ENCODE measurements at regions not wholly inside any gene's neighbourhood (a gene's known extent, or its start where the extent isn't known, plus 50 kb on each side); places are given as distances from the start of the nearest gene placed in this dataset.

DNA sequence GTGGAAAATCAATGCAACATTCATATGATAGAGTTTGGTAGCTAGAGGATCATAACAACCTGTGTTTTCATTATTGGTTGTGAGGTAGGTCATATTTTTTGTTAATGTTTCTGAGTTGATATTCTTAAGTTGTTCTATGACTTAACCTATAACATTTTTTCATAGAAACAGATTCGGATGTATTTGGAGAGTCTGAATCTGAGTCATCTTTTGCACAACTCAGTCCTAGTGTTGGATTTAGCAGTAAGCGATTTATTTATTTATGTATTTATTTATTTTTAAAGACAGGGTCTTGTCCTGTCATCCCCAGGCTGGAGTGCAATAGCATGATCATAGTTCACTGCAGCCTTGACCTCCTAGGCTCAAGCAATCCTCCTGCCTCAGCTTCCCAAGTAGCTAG lies 292.8 kb upstream of the ZNF717 start:
- no peak for ATAC-seq

DNA sequence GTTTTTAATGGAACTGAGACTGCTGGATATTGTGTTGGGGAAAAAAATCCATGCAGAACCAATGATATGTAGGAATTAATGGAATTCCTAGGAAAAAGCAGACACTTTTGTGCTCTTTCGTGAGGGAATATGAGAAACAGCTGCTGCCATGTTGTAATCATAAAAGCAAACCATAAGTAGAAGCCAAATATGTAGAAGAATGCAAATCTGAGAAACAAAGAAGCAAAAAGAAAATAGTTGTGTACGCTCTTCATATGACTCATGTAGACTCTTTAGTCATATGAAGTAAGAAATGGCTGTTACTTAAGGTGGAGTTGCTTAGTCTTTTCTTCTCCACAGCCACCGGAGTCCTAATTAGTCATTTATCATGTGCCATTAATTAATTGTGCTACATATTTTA lies 298.6 kb upstream of the ZNF717 start:
- no peak for ATAC-seq

DNA sequence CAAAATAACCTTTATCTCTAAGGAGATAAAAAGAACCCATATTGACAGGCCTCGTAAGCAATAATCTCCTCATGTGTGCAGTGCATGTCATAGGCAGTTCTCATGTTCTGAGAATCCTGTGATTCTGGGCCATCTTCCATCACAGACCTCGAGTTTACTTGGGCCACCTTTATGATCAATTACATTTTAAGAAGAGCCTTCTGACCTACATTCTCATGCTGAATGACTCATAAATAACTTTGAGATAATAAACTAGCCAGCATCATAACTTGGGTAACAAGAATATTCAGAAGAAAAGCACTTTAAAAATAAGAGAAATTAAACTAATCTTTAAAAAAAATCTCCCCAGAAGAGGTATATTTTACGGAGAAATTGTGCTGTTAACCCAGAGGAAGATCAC lies 310.7 kb upstream of the ZNF717 start:
- no peak for ATAC-seq

DNA sequence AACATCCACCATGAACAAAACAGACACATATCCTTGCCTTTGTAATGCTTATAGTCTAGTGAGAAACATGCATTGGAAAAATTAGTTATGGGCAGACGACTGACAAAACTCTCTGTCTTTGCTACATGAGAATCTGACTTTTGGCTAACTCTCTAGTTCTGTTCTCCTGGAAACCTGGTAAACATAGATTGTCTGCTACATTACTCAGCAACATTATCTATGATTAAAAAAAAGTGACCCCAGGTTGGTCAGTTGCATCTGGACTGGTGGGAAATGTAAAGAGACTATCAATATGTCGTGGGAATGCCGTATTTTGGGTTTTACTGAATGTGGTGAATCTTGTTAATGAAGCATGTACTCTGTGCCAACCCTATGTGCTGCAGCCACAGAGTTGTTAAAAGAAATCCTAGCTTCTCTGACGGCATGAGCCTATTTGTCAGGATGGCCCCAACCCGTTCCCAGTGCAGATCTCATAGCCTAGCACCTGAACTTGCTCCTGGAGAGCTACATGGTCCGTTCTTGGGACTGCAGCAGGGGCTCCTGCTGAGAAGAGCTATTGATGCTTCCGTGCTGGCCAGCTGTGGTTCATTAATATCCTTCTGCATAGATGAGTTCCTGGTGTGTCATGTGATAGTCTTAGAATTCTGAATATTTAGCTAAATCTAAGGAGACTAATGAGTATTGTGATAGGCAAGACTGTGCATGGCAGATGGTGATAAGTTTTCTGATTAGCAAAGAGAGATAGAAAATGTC lies 311.7 kb upstream of the ZNF717 start:
- no peak for ATAC-seq

DNA sequence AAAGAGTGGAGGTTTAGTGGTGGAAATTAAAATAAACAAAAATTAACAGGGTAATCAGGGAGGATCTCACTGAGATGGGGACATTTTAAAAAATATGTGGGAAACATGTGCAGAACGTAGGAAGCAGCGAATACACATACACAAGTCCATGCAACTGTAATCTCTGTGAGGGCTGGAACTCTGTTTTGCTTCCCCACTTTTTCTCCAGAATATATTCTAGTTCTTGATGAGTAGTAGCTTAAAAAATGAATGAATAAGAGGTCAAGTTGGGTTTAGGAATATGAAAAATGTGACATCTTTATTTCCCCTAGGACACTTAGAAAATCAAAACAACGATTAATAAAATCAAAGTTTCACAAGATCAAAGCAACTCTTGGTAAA lies 312.2 kb upstream of the ZNF717 start:
- ATAC-seq = no peak

DNA sequence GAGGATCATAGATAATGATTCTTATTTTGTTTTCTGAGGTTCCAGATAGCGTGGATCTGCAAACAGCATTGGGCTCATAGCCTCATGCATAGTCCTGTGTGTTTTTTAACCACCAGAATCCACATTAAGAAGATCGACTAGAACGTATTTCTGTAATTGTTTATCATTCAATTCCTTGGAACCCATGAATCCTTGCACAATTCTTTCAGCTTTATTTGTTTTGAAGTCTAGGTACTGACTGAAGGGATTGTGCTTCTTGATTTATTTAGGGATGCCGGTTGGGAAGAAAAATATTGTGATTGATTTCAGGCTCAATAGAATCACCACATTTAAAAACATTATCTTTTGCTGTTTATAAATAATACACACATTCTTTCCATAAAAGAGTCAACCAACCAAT lies 314.6 kb upstream of the ZNF717 start:
- ATAC-seq = no peak

DNA sequence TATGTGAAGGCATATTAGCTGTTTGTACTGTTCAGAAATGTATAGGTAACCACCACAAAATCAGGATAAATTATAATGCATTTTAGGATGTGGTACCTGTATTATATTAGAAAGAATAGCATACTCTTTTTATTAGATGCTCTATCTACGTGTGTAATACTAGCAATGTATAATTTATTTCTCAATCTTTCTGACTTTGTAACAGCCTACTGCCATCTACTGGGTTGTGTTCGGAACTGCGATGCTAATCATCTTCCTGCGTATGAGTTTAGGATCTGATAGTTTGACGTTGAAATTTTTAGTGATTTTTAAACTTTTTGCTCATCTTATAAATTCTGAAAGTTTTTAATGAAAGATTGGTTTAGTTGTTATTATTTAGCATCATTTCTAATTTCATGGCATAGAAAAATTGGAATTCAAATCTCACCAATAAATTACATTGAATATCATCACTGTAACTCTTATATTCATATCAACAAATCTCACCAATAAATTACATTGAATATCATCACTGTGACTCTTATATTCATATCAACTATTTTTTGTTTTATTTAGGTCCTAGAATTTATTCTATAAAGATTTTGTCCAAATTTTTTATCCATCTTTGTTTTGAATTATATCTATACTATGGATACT lies 322.7 kb upstream of the ZNF717 start:
- peak; percentile 67 for ATAC-seq

DNA sequence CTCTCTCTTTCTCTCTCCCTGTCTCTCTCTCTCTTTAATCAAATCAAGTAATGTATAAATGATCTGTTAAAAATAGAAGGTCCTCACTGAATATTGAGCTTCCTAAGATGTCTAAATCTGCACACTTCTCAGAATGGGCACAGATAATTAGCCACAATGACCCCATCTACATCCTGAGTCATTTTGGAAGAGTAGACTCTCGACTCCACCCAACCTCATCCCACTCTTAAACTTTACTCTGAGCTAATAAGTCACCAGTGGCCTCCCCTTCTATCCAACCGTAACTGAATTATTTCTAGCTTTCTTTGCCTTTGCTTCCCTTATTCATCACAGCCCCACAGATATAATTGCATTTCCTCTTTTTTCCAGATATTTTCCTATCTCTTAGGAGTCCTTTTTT lies 326.5 kb upstream of the ZNF717 start:
- no peak for ATAC-seq

DNA sequence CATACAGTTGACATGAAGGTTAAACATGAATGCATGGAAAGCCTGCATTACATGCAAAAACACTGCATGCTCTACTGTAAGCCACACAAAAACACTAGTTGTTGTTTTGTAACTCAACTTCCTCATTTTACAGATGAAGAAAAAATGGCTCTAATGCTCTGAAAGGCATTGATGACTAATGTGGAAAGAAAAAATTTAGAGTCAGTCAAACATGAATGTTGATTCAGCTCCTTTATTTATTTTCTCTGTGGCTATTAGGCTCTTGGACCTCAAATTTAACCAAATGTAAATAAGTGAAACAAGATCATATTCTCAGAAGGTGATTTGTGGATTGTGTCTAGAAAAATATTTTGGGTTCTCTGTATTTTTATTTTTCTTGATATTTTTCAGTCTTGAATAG lies 336.7 kb upstream of the ZNF717 start:
- ATAC-seq = no peak

DNA sequence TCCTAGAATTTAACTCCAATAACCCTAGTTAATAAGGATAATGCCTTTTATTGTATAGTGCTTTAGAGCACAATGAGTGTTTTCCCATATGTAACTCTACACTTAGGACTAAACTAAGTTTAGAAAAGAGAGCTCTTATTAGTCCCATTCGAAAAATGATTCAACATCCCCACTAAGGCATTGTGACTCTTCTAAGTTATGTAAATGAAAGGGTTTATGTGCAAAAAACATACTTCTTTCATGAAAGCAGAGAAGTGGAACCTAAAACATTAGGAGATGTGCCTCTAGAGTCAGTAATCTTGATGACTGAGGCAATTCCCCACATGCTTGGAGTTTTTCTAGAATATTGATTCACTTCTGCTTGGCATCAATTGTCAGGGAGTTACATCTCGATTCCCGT lies 344.1 kb upstream of the ZNF717 start:
- no peak for ATAC-seq

DNA sequence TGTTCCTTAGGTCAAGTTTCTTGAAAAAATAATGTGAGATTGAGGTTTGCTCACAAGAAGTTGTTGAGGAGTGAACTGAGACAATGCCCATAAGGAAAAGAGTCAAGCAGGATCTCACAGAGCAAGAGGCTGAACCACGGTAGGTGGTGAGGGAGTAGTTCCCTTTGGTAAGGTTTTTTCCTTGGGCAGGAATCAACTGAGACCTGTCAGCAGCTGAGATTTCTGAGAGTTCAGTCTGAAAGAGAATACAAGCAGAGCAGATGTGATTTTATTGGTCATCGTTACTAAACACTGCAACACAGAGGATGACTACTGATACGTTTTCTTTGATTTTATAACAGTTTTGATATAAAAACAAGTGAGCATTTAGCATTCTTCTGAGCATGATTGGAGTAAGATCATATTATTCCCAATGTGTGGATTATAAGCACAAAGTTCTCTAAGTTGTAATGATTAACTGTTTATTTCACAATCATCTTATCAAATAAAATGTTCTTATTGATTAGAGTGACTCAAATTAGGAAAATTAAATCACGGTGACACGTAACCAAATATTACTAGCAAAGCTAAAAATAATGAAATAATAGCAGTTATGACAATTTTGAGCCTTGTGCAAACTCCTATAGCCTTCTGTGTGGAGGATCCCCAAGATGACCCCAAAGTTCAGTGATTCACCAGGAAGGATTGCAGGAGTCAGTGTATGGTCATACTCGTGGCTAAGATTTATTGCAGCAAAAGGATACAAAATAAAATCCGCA lies 346.2 kb upstream of the ZNF717 start:
- no peak for ATAC-seq

DNA sequence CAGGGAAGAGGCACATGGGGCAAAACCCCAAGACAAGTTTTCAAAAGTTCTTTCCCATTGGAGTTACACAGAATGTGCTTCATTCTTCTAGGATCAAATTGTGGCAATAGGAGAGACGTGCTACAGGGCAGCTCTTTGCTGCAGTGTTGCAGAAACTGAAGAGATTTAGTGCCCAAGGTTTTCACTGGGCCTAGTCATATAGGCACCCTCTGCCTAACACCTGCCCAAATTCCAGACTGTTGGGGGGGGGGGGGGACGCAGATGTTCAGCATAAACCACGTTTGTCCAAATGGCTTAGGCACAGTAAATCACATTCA lies 346.8 kb upstream of the ZNF717 start:
- ATAC-seq = no peak

DNA sequence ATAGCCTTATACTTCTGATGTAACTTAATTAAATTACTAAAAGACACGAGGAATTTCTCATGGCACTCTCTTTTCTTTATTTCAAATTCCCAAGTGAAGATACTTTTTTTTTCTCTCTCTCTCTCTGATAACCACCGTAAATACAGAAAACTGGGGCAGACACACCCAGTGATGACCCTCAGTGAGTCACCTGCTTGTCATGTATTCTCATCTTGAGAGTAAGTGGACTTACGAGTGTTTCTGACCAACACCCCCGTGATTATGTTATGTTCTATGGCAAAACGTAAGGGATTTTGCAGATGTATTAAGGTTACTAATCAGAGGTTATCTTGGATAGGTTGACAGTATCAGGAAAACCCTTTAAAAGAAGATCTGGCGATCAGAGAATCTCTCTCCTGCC lies 348.8 kb upstream of the ZNF717 start:
- ATAC-seq = no peak

DNA sequence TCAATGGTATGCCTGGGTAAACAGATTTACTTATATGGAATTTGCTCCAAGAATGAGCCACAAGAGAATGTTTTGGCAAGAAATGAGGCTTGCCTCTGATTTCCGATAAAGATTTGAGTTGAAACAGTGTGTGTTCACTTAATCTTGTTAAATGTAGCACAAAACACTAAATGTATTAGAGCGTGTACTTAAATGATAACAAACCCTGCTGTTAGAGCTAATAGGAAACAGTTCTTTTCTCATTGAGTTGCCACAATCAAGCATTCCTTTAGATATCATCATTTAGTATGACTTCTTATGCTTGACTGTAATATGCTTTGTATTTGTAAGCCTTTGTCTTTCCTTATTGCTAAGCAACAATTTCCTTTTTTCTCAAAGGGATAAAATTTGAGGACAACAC lies 353.6 kb upstream of the ZNF717 start:
- ATAC-seq = no peak

DNA sequence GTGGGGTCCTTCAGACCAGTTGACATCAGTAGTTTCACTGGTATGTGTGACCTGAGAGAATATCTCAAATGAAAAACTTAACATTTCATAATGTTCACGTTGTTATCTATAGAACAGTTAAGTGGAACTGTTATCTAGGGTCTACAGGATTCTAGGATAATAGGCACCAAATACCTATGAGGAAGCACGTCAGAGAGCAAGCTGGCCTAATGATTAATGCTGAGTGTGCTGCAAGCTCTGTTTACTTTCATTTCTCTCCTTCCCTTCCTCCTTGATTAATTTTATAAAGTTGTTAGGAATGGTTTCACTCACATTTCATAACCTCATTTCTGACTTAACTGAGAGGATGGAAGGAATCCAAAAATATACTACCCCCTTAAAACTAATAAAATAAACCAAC lies 362.5 kb upstream of the ZNF717 start:
- no peak for ATAC-seq

DNA sequence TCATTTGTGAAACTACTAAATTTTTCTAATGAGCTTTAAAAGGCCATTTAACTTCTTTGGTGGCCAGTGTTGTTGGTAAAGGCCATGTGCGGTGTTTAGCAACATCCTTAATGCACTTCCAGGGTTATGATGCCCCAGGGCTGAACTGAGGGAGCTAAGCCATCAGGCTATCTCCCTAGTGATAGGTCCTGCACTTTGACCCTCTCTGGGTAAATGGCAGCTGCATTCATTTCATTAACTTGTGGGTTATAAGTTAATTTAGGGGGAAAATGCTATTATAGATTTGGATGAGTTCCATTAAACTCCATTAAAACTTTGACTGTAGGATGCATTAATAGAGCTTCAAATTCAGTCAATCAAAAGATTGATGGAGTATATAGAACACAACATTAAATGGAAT lies 366.7 kb upstream of the ZNF717 start:
- no peak for ATAC-seq

DNA sequence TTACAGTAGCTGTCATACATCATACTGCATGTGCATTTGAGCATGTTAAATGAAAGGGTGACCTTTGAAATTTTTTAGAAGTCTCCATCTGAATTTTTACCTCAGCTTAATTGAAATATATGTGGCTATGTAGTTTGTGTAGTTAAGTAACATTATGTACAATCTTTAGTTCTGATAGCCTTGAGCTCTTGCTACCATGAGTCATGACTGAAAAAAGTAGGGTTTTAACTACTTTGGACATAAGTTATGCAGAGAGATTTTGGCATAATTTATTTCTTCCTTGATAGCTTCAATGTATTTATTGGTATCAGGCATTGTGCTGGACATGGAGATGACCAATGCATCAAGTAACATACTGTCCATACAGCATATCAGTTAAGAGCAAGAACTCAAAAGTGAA lies 376.5 kb upstream of the ZNF717 start:
- ATAC-seq = no peak

DNA sequence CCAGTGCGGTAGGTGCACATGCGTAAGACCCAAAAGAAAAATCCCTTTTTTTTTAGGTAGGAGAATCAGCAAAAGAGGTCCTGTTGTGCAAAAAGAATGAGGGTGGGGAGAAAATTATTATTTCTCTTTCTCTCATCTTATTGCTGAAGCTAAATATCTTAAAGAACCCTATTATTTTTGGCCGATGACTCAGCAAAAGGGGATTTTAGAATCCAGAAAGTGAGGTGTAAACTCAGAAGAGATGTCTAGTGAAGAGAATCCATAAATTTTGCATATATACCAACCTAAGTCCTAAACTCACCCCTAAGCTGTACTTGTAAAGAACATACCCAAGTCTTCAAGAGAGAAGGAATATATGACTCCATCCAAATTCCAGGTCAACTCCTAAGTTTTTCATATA lies 386.3 kb upstream of the ZNF717 start:
- no peak for ATAC-seq

DNA sequence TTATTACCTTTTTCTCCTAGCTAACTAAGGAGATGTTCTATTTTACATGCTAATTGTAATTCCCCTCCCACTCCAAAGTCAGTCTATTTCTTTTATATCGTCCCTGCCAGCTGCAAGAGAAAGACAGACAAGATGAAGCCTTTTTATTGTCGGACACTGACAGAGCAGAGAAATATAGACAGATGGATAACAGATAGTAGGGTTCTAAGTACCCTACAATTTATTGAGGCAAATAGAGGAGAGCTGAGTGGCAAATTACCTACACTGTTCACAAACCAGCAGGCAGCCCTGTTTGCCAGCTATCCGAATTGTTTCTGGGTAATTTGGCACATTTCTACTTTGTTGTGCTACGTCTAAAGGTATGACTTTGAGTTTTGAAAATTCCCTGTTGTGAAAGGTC lies 392.3 kb upstream of the ZNF717 start:
- no peak for ATAC-seq

DNA sequence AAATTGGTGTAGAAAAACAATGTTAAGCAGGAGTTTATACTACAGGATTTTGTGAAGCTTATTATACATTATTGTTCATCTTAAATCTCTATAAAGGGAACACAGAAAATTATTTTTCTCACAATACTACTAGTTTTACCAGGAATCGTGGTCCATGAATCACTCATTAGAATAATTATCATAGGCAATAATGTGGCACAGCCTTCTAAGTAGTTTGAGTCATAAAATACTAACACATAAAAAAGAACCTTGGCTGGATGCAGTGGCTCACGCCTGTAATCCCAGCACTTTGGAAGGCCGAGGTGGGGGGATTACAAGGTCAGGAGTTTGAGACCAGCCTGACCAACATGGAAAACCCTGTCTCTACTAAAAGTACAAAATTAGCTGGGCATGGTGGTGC lies 393.1 kb upstream of the ZNF717 start:
- ATAC-seq = no peak

DNA sequence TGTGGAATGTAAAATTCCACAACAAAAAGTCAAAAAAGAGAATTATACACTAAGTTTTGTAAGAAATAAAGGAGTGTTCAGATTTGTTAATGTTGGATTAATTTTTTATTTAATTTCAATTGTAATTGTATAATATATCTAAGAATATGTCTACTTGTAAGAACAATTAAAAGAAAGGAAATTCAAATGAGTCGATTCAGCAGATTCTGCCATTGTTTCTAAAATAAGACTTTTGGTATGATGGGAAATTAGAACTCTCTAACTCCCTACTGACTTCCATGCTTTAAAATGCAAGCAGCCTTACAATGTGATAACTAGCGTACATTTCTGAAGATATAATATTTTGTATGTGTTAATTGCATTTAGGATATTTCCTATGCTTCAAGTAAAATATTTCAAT lies 395.9 kb upstream of the ZNF717 start:
- no peak for ATAC-seq

DNA sequence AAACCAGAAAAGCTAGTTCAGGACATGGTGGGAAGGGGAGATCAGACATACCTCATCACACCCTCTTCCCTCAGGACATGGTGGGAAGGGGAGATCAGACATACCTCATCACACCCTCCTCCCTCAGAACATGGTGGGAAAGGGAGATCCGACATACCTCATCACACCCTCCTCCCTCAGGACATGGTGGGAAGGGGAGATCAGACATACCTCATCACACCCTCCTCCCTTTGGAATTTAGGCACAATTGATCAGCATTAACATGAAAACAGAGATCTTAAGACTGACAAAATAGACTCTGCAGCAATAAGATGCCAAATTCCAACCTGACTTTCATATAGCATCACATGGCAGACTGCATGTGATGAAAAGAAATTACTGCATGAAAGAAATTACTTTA lies 412.7 kb upstream of the ZNF717 start:
- ATAC-seq = no peak

DNA sequence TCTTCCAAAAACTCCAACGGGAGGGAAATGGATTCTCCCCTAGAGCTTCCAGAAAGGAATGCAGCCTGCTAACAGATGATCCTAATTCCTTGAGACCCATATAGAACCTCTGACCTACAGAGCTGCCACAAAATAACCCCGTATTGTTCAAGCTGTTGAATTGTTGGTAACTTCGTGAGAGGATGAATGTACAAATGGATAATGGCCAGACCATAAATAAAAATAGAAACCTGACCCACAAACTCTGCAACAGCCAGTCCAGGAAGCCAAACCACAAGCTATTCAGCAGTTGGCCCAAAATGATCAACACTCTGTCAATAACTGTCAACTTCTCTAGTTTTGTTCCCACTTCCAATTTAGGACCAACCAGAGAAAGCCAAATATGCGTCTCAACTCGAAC lies 414.0 kb upstream of the ZNF717 start:
- no peak for ATAC-seq

DNA sequence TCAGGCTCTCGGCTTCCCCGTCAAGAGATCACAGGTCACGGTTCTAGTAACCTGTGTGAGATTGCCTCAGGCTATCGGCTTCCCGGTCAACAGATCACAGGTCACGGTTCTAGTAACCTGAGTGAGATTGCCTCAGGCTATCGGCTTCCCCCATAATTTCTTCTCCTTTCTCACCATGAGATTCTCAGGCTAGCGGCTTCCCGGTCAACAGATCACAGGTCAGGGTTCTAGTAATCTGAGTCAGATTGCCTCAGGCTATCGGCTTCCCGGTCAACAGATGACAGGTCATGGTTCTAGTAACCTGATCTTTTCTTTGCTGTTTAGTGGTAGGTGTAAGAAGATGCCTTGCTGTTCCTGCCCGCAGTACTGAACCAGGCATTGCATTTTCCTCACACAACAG lies 418.2 kb upstream of the ZNF717 start:
- ATAC-seq = no peak
